ENCODE measurements at regions not wholly inside any gene's neighbourhood (a gene's known extent, or its start where the extent isn't known, plus 50 kb on each side); places are given as distances from the start of the nearest gene placed in this dataset.

DNA sequence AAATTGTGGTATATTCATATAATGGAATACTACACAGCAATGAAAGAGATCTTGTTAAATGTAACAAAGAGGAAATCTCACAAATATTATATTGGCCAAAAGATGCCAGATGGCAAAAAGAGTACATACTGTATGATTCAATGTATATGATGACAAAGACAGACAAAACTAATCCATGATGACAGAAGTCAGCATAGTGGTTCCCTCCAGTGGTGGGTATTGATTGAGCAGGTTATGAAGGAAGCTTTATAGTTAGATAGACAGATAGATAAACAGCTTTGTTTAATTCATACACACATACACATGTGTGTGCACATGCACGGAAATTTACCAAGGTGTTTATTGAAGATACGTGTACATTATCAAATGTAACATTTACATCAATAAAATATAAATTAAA lies 74.4 kb upstream of the SMIM36 start:
- Histone ChIP-seq H3K9me3 (no peaks in the 10 kb centered on the region), H3K4me1 (no peaks in the 10 kb centered on the region), H3K4me3 (no peak overlapping the region), H3K27me3 (no peaks in the 10 kb centered on the region), H3K27ac (no peak overlapping the region), H3K36me3 (replicated peaks in 1 of 2; ENCODE audit: insufficient read depth in 1 of 2, low read depth in 2 of 2) (no peaks in the 10 kb centered on the region)
- DNase-seq (no peak), ATAC-seq (no peak)
- 90% methylated on average over 2 of the region's 2 CpGs for WGBS, 2 donors
- TF ChIP-seq, protein P1, sequence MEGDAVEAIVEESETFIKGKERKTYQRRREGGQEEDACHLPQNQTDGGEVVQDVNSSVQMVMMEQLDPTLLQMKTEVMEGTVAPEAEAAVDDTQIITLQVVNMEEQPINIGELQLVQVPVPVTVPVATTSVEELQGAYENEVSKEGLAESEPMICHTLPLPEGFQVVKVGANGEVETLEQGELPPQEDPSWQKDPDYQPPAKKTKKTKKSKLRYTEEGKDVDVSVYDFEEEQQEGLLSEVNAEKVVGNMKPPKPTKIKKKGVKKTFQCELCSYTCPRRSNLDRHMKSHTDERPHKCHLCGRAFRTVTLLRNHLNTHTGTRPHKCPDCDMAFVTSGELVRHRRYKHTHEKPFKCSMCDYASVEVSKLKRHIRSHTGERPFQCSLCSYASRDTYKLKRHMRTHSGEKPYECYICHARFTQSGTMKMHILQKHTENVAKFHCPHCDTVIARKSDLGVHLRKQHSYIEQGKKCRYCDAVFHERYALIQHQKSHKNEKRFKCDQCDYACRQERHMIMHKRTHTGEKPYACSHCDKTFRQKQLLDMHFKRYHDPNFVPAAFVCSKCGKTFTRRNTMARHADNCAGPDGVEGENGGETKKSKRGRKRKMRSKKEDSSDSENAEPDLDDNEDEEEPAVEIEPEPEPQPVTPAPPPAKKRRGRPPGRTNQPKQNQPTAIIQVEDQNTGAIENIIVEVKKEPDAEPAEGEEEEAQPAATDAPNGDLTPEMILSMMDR (IDR thresholded peaks at IDR 0.05): no peak
- no peak for TF ChIP-seq POLR2A (IDR thresholded peaks at IDR 0.05)
- intact Hi-C loops (cut with DNase I): no loop called here

DNA sequence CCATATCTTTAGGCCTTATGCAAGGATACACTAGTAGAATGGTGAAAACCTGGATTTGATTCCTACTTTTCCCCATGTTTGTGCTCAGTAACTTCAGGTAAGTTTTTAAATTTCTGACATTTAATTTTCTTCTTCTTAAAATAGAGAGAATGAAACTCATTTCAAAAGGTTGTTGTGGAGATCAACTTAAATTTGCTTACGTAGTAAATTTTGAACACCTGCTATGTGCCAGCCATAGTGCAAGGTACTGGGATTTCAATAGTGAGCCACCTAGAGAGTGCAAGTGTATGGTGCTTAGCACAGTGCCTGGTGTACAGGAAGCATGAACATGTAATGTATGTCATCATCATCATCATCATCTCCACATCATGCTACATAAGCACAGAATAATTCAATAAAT lies 73.6 kb upstream of the SMIM36 start:
- Histone ChIP-seq H3K36me3 (replicated peaks in 1 of 2; ENCODE audit: insufficient read depth in 1 of 2, low read depth in 2 of 2) (no peaks in the 10 kb centered on the region), H3K27ac (no peak overlapping the region), H3K4me3 (no peak overlapping the region), H3K27me3 (no peaks in the 10 kb centered on the region), H3K4me1 (no peaks in the 10 kb centered on the region), H3K9me3 (no peaks in the 10 kb centered on the region)
- ATAC-seq (no peak), DNase-seq (no peak)
- WGBS, 2 donors: 78 to 79% methylated on average over 1 of the region's 1 CpG
- intact Hi-C loops (cut with DNase I): no loop called here
- TF ChIP-seq, protein P1 (IDR thresholded peaks at IDR 0.05): no peak
- no peak for TF ChIP-seq POLR2A (IDR thresholded peaks at IDR 0.05)

DNA sequence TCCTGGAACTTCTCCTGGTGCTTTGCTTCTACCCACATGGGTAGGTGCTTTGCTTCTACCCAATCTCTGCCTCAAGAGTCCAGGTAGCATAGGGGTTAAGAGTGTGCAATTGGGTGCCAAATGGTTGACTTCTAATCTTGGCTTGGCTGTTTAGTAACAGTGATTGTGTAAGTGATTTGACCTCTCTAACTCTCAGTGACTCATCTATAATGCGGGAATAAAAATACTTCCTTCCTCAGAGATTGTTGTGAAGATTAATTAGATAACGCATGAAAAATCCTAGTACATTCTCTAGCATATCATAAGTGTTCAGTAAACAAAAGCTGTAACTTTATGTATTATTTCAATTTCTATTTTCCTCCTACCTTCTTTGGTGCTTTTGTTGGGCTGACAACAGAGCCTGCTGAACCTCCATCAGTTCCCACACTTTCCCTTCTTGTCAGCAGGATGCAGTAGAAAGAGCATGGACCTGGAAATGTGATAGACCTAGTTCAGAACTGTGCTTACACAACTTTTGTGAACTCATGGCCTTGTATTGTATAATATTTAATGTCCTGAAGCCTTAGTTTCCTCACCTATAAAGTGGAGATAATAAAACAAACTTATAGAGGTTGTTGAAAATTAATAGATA lies 72.9 kb upstream of the SMIM36 start:
- ATAC-seq (no peak), DNase-seq (no peak)
- Histone ChIP-seq H3K4me1 (no peaks in the 10 kb centered on the region), H3K27me3 (no peaks in the 10 kb centered on the region), H3K27ac (no peak overlapping the region), H3K4me3 (no peak overlapping the region), H3K9me3 (no peaks in the 10 kb centered on the region), H3K36me3 (replicated peaks in 1 of 2; ENCODE audit: insufficient read depth in 1 of 2, low read depth in 2 of 2) (no peaks in the 10 kb centered on the region)
- WGBS, 2 donors: 29 to 35% methylated on average over 2 of the region's 2 CpGs
- TF ChIP-seq POLR2A (IDR thresholded peaks at IDR 0.05): no peak
- TF ChIP-seq, protein P1 (IDR thresholded peaks at IDR 0.05): no peak
- intact Hi-C loops (cut with DNase I): no loop called here

DNA sequence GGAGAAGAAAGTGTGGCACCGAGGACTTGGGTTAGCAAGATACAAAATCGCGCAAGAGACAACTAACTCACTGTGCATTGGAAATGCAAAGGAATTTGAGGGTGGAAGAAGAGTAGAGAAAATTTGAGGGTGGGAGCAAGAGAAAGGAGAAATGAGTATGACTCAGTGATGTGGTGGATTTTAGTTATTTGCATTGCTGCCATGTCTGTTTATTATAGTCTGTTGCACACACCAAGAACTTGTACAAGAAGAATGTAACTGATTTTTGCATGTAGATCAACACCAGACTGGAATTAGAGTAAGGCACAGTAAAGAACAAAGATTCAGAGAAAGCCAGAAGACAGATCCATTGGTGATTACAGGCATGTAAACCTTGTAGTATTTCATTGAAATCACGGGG lies 71.6 kb upstream of the SMIM36 start:
- WGBS, 2 donors: 74 to 75% methylated on average over 4 of the region's 4 CpGs
- ATAC-seq: no peak

More for the DNA sequence above, 71.6 kb upstream of the SMIM36 start:
- Histone ChIP-seq H3K27ac (no peak overlapping the region), H3K27me3 (no peaks in the 10 kb centered on the region), H3K4me3 (no peak overlapping the region), H3K4me1 (no peaks in the 10 kb centered on the region), H3K36me3 (replicated peaks in 1 of 2; ENCODE audit: insufficient read depth in 1 of 2, low read depth in 2 of 2) (no peaks in the 10 kb centered on the region), H3K9me3 (no peaks in the 10 kb centered on the region)
- no peak for TF ChIP-seq POLR2A (IDR thresholded peaks at IDR 0.05)
- TF ChIP-seq, protein P1 (IDR thresholded peaks at IDR 0.05): no peak
- DNase-seq: no peak
- intact Hi-C loops (cut with DNase I): no loop called here
